ENCODE measurements at regions not wholly inside any gene's neighbourhood (a gene's known extent, or its start where the extent isn't known, plus 50 kb on each side); places are given as distances from the start of the nearest gene placed in this dataset.

DNA sequence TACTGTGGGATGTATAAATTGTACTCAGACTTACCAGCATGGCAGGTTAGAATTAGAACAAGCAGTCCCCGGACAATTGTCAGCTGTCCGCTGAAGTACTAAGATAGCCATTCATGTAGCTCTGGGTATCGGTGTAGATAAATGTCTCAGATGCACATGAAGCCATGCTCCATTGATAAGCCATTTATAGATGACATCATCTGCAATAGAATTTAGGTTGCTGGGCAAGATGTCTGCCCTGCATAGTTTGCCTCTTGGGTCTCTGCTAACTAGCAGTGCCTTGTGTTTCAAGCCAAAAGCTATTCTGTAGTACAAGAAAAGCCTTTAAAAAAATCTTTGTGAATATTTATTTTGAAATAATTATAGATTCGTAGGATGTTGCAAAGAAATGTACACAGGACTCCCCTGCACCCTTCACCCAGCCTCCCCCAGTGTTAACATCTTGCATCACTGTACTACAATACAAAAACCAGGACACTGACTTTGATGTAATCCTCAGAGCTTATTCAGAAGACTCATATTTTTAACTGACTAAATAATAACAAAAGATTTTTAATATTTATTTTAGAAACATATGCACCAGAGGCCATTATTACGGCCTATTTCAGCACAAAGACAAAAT, 220.6 kb upstream of the THRB start (continued):
- TF ChIP-seq, protein P1, sequence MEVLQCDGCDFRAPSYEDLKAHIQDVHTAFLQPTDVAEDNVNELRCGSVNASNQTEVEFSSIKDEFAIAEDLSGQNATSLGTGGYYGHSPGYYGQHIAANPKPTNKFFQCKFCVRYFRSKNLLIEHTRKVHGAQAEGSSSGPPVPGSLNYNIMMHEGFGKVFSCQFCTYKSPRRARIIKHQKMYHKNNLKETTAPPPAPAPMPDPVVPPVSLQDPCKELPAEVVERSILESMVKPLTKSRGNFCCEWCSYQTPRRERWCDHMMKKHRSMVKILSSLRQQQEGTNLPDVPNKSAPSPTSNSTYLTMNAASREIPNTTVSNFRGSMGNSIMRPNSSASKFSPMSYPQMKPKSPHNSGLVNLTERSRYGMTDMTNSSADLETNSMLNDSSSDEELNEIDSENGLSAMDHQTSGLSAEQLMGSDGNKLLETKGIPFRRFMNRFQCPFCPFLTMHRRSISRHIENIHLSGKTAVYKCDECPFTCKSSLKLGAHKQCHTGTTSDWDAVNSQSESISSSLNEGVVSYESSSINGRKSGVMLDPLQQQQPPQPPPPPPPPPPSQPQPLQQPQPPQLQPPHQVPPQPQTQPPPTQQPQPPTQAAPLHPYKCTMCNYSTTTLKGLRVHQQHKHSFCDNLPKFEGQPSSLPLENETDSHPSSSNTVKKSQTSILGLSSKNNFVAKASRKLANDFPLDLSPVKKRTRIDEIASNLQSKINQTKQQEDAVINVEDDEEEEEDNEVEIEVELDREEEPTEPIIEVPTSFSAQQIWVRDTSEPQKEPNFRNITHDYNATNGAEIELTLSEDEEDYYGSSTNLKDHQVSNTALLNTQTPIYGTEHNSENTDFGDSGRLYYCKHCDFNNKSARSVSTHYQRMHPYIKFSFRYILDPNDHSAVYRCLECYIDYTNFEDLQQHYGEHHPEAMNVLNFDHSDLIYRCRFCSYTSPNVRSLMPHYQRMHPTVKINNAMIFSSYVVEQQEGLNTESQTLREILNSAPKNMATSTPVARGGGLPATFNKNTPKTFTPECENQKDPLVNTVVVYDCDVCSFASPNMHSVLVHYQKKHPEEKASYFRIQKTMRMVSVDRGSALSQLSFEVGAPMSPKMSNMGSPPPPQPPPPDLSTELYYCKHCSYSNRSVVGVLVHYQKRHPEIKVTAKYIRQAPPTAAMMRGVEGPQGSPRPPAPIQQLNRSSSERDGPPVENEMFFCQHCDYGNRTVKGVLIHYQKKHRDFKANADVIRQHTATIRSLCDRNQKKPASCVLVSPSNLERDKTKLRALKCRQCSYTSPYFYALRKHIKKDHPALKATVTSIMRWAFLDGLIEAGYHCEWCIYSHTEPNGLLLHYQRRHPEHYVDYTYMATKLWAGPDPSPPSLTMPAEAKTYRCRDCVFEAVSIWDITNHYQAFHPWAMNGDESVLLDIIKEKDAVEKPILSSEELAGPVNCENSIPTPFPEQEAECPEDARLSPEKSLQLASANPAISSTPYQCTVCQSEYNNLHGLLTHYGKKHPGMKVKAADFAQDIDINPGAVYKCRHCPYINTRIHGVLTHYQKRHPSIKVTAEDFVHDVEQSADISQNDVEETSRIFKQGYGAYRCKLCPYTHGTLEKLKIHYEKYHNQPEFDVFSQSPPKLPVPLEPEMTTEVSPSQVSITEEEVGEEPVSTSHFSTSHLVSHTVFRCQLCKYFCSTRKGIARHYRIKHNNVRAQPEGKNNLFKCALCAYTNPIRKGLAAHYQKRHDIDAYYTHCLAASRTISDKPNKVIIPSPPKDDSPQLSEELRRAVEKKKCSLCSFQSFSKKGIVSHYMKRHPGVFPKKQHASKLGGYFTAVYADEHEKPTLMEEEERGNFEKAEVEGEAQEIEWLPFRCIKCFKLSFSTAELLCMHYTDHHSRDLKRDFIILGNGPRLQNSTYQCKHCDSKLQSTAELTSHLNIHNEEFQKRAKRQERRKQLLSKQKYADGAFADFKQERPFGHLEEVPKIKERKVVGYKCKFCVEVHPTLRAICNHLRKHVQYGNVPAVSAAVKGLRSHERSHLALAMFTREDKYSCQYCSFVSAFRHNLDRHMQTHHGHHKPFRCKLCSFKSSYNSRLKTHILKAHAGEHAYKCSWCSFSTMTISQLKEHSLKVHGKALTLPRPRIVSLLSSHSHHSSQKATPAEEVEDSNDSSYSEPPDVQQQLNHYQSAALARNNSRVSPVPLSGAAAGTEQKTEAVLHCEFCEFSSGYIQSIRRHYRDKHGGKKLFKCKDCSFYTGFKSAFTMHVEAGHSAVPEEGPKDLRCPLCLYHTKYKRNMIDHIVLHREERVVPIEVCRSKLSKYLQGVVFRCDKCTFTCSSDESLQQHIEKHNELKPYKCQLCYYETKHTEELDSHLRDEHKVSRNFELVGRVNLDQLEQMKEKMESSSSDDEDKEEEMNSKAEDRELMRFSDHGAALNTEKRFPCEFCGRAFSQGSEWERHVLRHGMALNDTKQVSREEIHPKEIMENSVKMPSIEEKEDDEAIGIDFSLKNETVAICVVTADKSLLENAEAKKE (CRISPR knock-in tag; IDR thresholded peaks at IDR 0.05): no peak
- TF ChIP-seq JUNB (IDR thresholded peaks at IDR 0.05; ENCODE audit: unreplicated experiment) (no peak), EZH2phosphoT487 (IDR thresholded peaks at IDR 0.05; ENCODE audit: unreplicated experiment) (no peak), STAT1 (IDR thresholded peaks at IDR 0.05; ENCODE audit: unreplicated experiment) (no peak), NANOG (IDR thresholded peaks at IDR 0.05; ENCODE audit: borderline replicate concordance) (no peak), ZNF331 (CRISPR knock-in tag; IDR thresholded peaks at IDR 0.05; ENCODE audit: low read depth) (no peak), CREB1 (CRISPR knock-in tag; IDR thresholded peaks at IDR 0.05; ENCODE audit: low read depth) (no peak), EZH2 (IDR thresholded peaks at IDR 0.05; ENCODE audit: low read depth, unreplicated experiment) (no peak)
- TF ChIP-seq, protein P2, sequence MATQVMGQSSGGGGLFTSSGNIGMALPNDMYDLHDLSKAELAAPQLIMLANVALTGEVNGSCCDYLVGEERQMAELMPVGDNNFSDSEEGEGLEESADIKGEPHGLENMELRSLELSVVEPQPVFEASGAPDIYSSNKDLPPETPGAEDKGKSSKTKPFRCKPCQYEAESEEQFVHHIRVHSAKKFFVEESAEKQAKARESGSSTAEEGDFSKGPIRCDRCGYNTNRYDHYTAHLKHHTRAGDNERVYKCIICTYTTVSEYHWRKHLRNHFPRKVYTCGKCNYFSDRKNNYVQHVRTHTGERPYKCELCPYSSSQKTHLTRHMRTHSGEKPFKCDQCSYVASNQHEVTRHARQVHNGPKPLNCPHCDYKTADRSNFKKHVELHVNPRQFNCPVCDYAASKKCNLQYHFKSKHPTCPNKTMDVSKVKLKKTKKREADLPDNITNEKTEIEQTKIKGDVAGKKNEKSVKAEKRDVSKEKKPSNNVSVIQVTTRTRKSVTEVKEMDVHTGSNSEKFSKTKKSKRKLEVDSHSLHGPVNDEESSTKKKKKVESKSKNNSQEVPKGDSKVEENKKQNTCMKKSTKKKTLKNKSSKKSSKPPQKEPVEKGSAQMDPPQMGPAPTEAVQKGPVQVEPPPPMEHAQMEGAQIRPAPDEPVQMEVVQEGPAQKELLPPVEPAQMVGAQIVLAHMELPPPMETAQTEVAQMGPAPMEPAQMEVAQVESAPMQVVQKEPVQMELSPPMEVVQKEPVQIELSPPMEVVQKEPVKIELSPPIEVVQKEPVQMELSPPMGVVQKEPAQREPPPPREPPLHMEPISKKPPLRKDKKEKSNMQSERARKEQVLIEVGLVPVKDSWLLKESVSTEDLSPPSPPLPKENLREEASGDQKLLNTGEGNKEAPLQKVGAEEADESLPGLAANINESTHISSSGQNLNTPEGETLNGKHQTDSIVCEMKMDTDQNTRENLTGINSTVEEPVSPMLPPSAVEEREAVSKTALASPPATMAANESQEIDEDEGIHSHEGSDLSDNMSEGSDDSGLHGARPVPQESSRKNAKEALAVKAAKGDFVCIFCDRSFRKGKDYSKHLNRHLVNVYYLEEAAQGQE (IDR thresholded peaks at IDR 0.05; ENCODE audit: unreplicated experiment): no peak
- TF ChIP-seq, protein P3, sequence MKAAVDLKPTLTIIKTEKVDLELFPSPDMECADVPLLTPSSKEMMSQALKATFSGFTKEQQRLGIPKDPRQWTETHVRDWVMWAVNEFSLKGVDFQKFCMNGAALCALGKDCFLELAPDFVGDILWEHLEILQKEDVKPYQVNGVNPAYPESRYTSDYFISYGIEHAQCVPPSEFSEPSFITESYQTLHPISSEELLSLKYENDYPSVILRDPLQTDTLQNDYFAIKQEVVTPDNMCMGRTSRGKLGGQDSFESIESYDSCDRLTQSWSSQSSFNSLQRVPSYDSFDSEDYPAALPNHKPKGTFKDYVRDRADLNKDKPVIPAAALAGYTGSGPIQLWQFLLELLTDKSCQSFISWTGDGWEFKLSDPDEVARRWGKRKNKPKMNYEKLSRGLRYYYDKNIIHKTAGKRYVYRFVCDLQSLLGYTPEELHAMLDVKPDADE (IDR thresholded peaks at IDR 0.05): no peak
